DND-41 (cell line): ENCODE measurements at regions not wholly inside any gene's neighbourhood (a gene's known extent, or its start where the extent isn't known, plus 50 kb on each side); places are given as distances from the start of the nearest gene placed in this dataset.

Experiments used
- CTCF ChIP-seq: IDR thresholded peaks from 2 replicates; pipeline ENCODE4 v1.5.1; 2012; ENCODE audit warnings: borderline replicate concordance, low read length, moderate library complexity, mild to moderate bottlenecking; ENCODE audit not compliant: poor library complexity, severe bottlenecking; ENCODE audit errors: extremely low read depth
- EZH2 ChIP-seq: IDR thresholded peaks from 3 replicates; pipeline ENCODE4 v1.6.1; 2012; ENCODE audit warnings: borderline replicate concordance, low read depth, mild to moderate bottlenecking, moderate library complexity, low read length, inconsistent platforms; ENCODE audit not compliant: severe bottlenecking

GRCh38 chr11:121842192-121842585 is 273.8 kb downstream of the BLID start:
- TF ChIP-seq CTCF (no peak), EZH2 (no peak)
